Nephron (organoid): ENCODE measurements at regions not wholly inside any gene's neighbourhood (a gene's known extent, or its start where the extent isn't known, plus 50 kb on each side); places are given as distances from the start of the nearest gene placed in this dataset.
A peak's percentile ranks its signal among the peaks of the same experiment; 100 is the strongest.

Experiments
- H3K27ac Mint-ChIP-seq, 3 experiments: 2 replicates each; pipeline ENCODE4 v1.8.0; 2020; ENCODE audit warnings: mixed read lengths in 3 of 3, mild to moderate bottlenecking in 2 of 3, moderate library complexity in 1 of 3
- H3K27me3 Mint-ChIP-seq: 2 replicates; pipeline ENCODE4 v1.8.0; 2021; ENCODE audit warnings: low read depth, mild to moderate bottlenecking, moderate library complexity, mixed read lengths
- H3K36me3 Mint-ChIP-seq: 2 replicates; pipeline ENCODE4 v1.8.0; 2020; ENCODE audit warnings: low read depth, mixed read lengths
- H3K4me1 Mint-ChIP-seq: 2 replicates; pipeline ENCODE4 v1.8.0; 2020; ENCODE audit warnings: mixed read lengths
- H3K4me3 Mint-ChIP-seq, 3 experiments: 2 replicates each; pipeline ENCODE4 v1.8.0; 2020; ENCODE audit warnings: mild to moderate bottlenecking in 3 of 3, mixed read lengths in 3 of 3, moderate library complexity in 2 of 3
- H3K9me3 Mint-ChIP-seq: 2 replicates; pipeline ENCODE4 v1.8.0; 2020; ENCODE audit warnings: mixed read lengths
- TF ChIP-seq, protein P1 (sequence below), 3 experiments: fragments of 200-600 bp; sonication (generic); IDR thresholded peaks; one replicate each; pipeline ENCODE4 v1.5.0; 2021; ENCODE audit warnings: antibody characterized with exemption in 3 of 3; ENCODE audit not compliant: unreplicated experiment in 3 of 3

GRCh38 chr12:64931321-64931720, 106.9 kb downstream of the TBC1D30 start:
- H3K9me3 Mint-ChIP-seq: peaks cover 14% of the 10 kb centered on the region
- no peaks in the 10 kb centered on the region for H3K36me3 Mint-ChIP-seq
- peak overlapping the region in 1 of 3 experiments; percentile 76 for H3K27ac Mint-ChIP-seq
- TF ChIP-seq, protein P1, sequence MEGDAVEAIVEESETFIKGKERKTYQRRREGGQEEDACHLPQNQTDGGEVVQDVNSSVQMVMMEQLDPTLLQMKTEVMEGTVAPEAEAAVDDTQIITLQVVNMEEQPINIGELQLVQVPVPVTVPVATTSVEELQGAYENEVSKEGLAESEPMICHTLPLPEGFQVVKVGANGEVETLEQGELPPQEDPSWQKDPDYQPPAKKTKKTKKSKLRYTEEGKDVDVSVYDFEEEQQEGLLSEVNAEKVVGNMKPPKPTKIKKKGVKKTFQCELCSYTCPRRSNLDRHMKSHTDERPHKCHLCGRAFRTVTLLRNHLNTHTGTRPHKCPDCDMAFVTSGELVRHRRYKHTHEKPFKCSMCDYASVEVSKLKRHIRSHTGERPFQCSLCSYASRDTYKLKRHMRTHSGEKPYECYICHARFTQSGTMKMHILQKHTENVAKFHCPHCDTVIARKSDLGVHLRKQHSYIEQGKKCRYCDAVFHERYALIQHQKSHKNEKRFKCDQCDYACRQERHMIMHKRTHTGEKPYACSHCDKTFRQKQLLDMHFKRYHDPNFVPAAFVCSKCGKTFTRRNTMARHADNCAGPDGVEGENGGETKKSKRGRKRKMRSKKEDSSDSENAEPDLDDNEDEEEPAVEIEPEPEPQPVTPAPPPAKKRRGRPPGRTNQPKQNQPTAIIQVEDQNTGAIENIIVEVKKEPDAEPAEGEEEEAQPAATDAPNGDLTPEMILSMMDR (IDR thresholded peaks at IDR 0.05; ENCODE audit: unreplicated experiment in 3 of 3): no peak
- peaks cover 16% of the 10 kb centered on the region for H3K4me1 Mint-ChIP-seq
- no peaks in the 10 kb centered on the region for H3K27me3 Mint-ChIP-seq
- no peak overlapping the region for H3K4me3 Mint-ChIP-seq

DNA sequence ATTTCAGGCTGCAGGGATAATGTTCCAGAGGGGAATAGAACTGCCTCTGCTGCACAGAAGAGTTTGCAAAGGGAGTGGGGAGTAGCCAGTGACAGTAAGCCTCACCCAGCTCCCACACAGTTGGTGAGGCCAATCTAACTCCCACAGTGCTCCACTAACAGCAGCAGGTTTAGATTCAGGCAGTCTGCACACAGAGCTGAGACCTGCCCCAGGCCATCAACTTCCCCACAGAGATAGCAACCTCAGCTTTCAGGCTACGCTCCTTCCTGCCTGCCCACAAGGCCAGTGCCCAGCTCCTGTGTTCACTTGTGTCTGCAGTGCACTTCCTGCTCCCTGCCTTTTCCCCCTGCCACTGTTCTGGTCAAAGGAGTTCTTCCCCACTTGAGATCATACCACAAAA, 107.5 kb downstream of the TBC1D30 start:
- peak overlapping the region in 2 of 3 experiments; percentile 8 to 76 for H3K27ac Mint-ChIP-seq
- no peaks in the 10 kb centered on the region for H3K27me3 Mint-ChIP-seq
- H3K9me3 Mint-ChIP-seq: peaks cover 13% of the 10 kb centered on the region
- H3K36me3 Mint-ChIP-seq: no peaks in the 10 kb centered on the region
- TF ChIP-seq, protein P1 (IDR thresholded peaks at IDR 0.05; ENCODE audit: unreplicated experiment in 3 of 3): no peak
- peaks cover 16% of the 10 kb centered on the region for H3K4me1 Mint-ChIP-seq
- H3K4me3 Mint-ChIP-seq: no peak overlapping the region

GRCh38 chr12:64933791-64934190, 109.3 kb downstream of the TBC1D30 start:
- Mint-ChIP-seq H3K27me3 (no peaks in the 10 kb centered on the region), H3K4me3 (no peak overlapping the region), H3K27ac (no peak overlapping the region), H3K9me3 (peaks cover 9% of the 10 kb centered on the region), H3K4me1 (peaks cover 16% of the 10 kb centered on the region), H3K36me3 (no peaks in the 10 kb centered on the region)
- TF ChIP-seq, protein P1 (IDR thresholded peaks at IDR 0.05; ENCODE audit: unreplicated experiment in 3 of 3): no peak

GRCh38 chr12:64937452-64937851, 113.0 kb downstream of the TBC1D30 start:
- peaks cover 3% of the 10 kb centered on the region for H3K4me1 Mint-ChIP-seq
- TF ChIP-seq, protein P1 (IDR thresholded peaks at IDR 0.05; ENCODE audit: unreplicated experiment in 3 of 3): no peak
- H3K27me3 Mint-ChIP-seq: no peaks in the 10 kb centered on the region
- H3K27ac Mint-ChIP-seq: no peak overlapping the region
- H3K9me3 Mint-ChIP-seq: peaks cover 4% of the 10 kb centered on the region
- no peaks in the 10 kb centered on the region for H3K36me3 Mint-ChIP-seq
- H3K4me3 Mint-ChIP-seq: no peak overlapping the region

DNA sequence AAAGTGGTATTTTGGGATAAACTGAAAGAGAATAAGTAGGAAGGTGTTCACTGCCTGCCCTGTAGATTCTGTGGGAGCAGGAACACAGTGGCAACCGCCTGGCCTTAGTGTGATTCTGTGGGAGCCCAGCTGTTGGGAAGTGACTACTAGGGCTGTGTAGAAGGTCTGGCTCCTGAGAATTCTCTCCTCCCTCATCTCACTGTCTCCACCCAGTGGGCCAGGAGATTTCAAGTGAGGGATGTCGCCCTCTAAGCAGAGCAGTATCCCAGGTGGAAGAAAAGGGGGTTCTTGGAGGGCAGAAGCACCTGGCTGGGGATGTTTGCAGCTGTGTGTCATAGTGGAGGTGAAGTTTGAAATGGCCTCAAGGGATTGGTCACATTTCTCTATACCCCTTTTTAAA, 113.7 kb downstream of the TBC1D30 start:
- H3K27ac Mint-ChIP-seq: no peak overlapping the region
- H3K4me1 Mint-ChIP-seq: no peaks in the 10 kb centered on the region
- H3K4me3 Mint-ChIP-seq: no peak overlapping the region
- H3K36me3 Mint-ChIP-seq: no peaks in the 10 kb centered on the region
- H3K27me3 Mint-ChIP-seq: no peaks in the 10 kb centered on the region
- TF ChIP-seq, protein P1 (IDR thresholded peaks at IDR 0.05; ENCODE audit: unreplicated experiment in 3 of 3): no peak
- peaks cover 4% of the 10 kb centered on the region for H3K9me3 Mint-ChIP-seq

GRCh38 chr12:64943686-64944085, 119.2 kb downstream of the TBC1D30 start:
- Mint-ChIP-seq H3K27me3 (peaks cover 4% of the 10 kb centered on the region), H3K4me1 (peaks cover 8% of the 10 kb centered on the region), H3K9me3 (peaks cover 2% of the 10 kb centered on the region), H3K4me3 (no peak overlapping the region), H3K36me3 (no peaks in the 10 kb centered on the region), H3K27ac (no peak overlapping the region)
- TF ChIP-seq, protein P1 (IDR thresholded peaks at IDR 0.05; ENCODE audit: unreplicated experiment in 3 of 3): no peak
